GM23248 (cell line): ENCODE measurements at regions not wholly inside any gene's neighbourhood (a gene's known extent, or its start where the extent isn't known, plus 50 kb on each side); places are given as distances from the start of the nearest gene placed in this dataset.
"Not testable (repeated sequence)": the region's sequence is repeated elsewhere in the genome, so short reads cannot be mapped to it uniquely, and the experiment has no call there.

Experiments
- DNase-seq: peaks from one replicate; pipeline ENCODE4 v3.0.0-alpha.2; 2015
- H2AFZ ChIP-seq: fragments of 200-600 bp; sonication (generic); 2 replicates; pipeline ENCODE4 v1.6.1; 2016; ENCODE audit warnings: antibody characterized with exemption
- H3F3A ChIP-seq: fragments of 200-600 bp; sonication (generic); 2 replicates; pipeline ENCODE4 v1.6.1; 2016; ENCODE audit warnings: mild to moderate bottlenecking, antibody characterized with exemption, mixed run types; ENCODE audit not compliant: insufficient read depth
- H3K27ac ChIP-seq: fragments of 200-600 bp; sonication (generic); 2 replicates; pipeline ENCODE4 v1.5.1; 2016; ENCODE audit warnings: mild to moderate bottlenecking
- H3K27me3 ChIP-seq: fragments of 200-600 bp; sonication (generic); replicated peaks from 2 replicates; pipeline ENCODE4 v1.6.1; 2016; ENCODE audit warnings: mild to moderate bottlenecking; ENCODE audit not compliant: insufficient read depth
- H3K36me3 ChIP-seq: fragments of 200-600 bp; sonication (generic); 2 replicates; pipeline ENCODE4 v1.6.1; 2016; ENCODE audit warnings: low read depth, mild to moderate bottlenecking
- H3K4me1 ChIP-seq: fragments of 200-600 bp; sonication (generic); 2 replicates; pipeline ENCODE4 v1.6.1; 2016; ENCODE audit warnings: mild to moderate bottlenecking; ENCODE audit not compliant: insufficient read depth
- H3K4me2 ChIP-seq: fragments of 200-600 bp; sonication (generic); one replicate; pipeline ENCODE4 v1.6.1; 2016; ENCODE audit warnings: mild to moderate bottlenecking; ENCODE audit not compliant: unreplicated experiment
- H3K4me3 ChIP-seq: fragments of 200-600 bp; sonication (generic); 2 replicates; pipeline ENCODE4 v1.5.1; 2016; ENCODE audit warnings: mild to moderate bottlenecking
- H3K79me2 ChIP-seq: fragments of 200-600 bp; sonication (generic); 2 replicates; pipeline ENCODE4 v1.6.1; 2016; ENCODE audit warnings: mild to moderate bottlenecking; ENCODE audit not compliant: insufficient read depth
- H3K9ac ChIP-seq: fragments of 200-600 bp; sonication (generic); 2 replicates; pipeline ENCODE4 v1.6.1; 2016; ENCODE audit warnings: mild to moderate bottlenecking
- H3K9me2 ChIP-seq: fragments of 200-600 bp; sonication (generic); 2 replicates; pipeline ENCODE4 v1.6.1; 2016; ENCODE audit warnings: mixed run types, mild to moderate bottlenecking, moderate library complexity; ENCODE audit not compliant: insufficient read depth
- H3K9me3 ChIP-seq: fragments of 200-600 bp; sonication (generic); one replicate; pipeline ENCODE4 v1.6.1; 2017; ENCODE audit warnings: low read depth
- H4K20me1 ChIP-seq: fragments of 200-600 bp; sonication (generic); 2 replicates; pipeline ENCODE4 v1.6.0; 2016; ENCODE audit not compliant: insufficient read depth
- EZH2 ChIP-seq: fragments of 200-600 bp; sonication (generic); IDR thresholded peaks from 2 replicates; pipeline ENCODE4 v1.6.1; 2018; ENCODE audit warnings: antibody characterized with exemption, mild to moderate bottlenecking; ENCODE audit not compliant: insufficient read depth, poor library complexity, severe bottlenecking
- EZH2phosphoT487 ChIP-seq: fragments of 200-600 bp; sonication (generic); IDR thresholded peaks from 2 replicates; pipeline ENCODE4 v1.6.1; 2018; ENCODE audit warnings: antibody characterized with exemption, moderate library complexity, mild to moderate bottlenecking, low read depth; ENCODE audit not compliant: insufficient read depth
- WGBS, 2 experiments: methylation state at CpG; one replicate each; pipeline ENCODE4 v1.1.6; 2015 to 2017; ENCODE audit warnings: low lambda C conversion rate in 2 of 2, low coverage in 1 of 2; ENCODE audit errors: missing lambda C conversion rate in 2 of 2; 5-methylcytosine and 5-hydroxymethylcytosine counted together
- in situ Hi-C: fragments of 300-500 bp; cut with MboI; formaldehyde crosslinking; loops from 2 replicates; pipeline ENCODE4 v1.15.0; 2020

DNA sequence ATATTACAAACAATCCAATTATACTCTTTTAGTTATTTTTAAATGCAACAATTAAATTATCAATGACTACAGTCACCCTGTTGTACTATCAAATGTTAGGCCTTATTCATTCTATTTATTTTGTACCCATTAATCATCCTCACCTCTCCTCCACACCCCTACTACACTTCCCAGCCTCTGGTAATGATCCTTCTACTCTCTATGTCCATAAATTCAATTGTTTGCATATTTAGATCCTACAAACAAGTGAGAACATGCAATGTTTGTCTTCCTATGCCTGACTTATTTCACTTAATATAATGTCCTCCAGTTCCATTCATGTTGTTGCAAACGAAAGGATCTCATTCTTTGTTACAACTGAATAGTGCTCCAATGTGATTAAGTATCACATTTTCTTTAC lies 1414.6 kb downstream of the SLITRK1 start:
- no peaks in the 10 kb centered on the region for H4K20me1 ChIP-seq
- in situ Hi-C loops, result no loop called here
- no peaks in the 10 kb centered on the region for H3K79me2 ChIP-seq
- TF ChIP-seq EZH2phosphoT487 (no peak), EZH2 (no peak)
- no peak overlapping the region for H3K4me2 ChIP-seq
- H3F3A ChIP-seq, result no peaks in the 10 kb centered on the region
- H3K9ac ChIP-seq, result no peak overlapping the region
- 5 to 11% methylated on average over 1 of the region's 1 CpG for WGBS, 2 experiments
- H3K27ac ChIP-seq, result no peak overlapping the region
- no peaks in the 10 kb centered on the region for H3K9me3 ChIP-seq
- no peak overlapping the region for H2AFZ ChIP-seq
- no peak overlapping the region for H3K4me3 ChIP-seq
- H3K36me3 ChIP-seq, result no peaks in the 10 kb centered on the region
- DNase-seq, result no peak
- H3K9me2 ChIP-seq, result no peaks in the 10 kb centered on the region
- H3K27me3 ChIP-seq, result no peaks in the 10 kb centered on the region
- H3K4me1 ChIP-seq, result no peaks in the 10 kb centered on the region

DNA sequence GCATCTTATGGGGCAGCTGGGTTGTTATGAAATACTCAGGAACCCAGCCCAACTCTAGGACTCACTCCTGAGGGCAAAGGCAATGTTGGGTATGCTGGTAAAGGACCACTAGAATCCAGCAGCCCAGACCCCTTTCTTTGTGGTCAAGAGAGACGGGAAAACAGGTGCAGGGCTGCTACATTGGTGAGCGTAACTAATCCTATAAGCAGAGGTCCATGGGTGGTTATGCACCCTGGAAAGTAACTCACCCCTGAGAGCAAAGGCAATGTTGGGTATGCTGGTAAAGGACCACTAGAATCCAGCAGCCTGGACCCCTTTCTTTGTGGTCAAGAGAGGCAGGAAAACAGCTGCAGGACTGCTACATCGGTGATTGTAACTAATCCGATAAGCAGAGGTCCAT lies 1422.7 kb downstream of the SLITRK1 start:
- H4K20me1 ChIP-seq, H3K79me2 ChIP-seq, H3K4me3 ChIP-seq, H3K36me3 ChIP-seq, H3K27ac ChIP-seq, H2AFZ ChIP-seq, H3K4me2 ChIP-seq, H3K4me1 ChIP-seq, H3K27me3 ChIP-seq, H3K9ac ChIP-seq, H3K9me2 ChIP-seq, in situ Hi-C loops, DNase-seq, H3F3A ChIP-seq, H3K9me3 ChIP-seq: not testable (repeated sequence)
- 55 to 58% methylated on average over 4 of the region's 4 CpGs for WGBS, 2 experiments

DNA sequence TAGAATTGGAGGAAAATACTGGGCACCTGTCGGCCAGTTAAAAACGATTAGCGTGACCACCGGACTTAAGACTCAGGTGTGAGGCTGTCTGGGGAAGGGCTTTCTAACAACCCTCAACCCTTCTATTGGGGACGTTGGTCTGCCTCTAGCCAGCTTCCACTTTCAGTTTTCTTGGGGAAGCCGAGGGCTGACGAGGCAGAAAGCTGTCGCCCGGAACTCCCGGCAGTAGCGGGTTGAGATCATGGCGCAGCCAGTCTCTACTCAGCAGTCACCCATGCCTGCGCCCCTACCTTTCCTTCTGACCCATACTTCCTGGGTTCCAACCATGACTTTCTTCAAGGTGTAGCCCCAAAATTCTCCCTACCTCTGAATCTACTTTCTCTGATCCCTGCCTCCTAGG lies 1424.1 kb downstream of the SLITRK1 start:
- Histone ChIP-seq H3K9me3 (no peaks in the 10 kb centered on the region), H4K20me1 (no peaks in the 10 kb centered on the region), H3K36me3 (no peaks in the 10 kb centered on the region), H3K27ac (no peak overlapping the region), H3K4me2 (no peak overlapping the region), H3K79me2 (no peaks in the 10 kb centered on the region), H3K4me1 (no peaks in the 10 kb centered on the region), H3F3A (no peaks in the 10 kb centered on the region), H2AFZ (no peak overlapping the region), H3K4me3 (no peak overlapping the region), H3K9ac (no peak overlapping the region), H3K27me3 (no peaks in the 10 kb centered on the region), H3K9me2 (no peaks in the 10 kb centered on the region)
- in situ Hi-C loops, result no loop called here
- no peak for DNase-seq
- 67 to 74% methylated on average over 13 of the region's 13 CpGs for WGBS, 2 experiments
- TF ChIP-seq EZH2, result no peak
- TF ChIP-seq EZH2phosphoT487, result no peak

DNA sequence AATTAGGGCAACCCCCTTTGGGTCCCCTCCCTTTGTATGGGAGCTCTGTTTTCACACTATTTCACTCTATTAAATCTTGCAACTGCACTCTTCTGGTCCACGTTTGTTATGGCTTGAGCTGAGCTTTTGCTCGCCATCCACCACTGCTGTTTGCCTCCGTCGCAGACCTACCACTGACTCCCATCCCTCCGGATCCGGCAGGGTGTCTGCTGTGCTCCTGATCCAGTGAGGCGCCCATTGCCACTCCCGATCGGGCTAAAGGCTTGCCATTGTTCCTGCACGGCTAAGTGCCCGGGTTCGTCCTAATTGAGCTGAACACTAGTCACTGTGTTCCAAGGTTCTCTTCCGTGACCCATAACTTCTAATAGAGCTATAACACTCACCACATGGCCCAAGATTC lies 1424.7 kb downstream of the SLITRK1 start:
- DNase-seq, H3F3A ChIP-seq, H3K79me2 ChIP-seq, H3K9me3 ChIP-seq, H3K4me3 ChIP-seq, H4K20me1 ChIP-seq, H3K4me1 ChIP-seq, H3K27me3 ChIP-seq, H3K27ac ChIP-seq, in situ Hi-C loops, H3K36me3 ChIP-seq, H2AFZ ChIP-seq, H3K9ac ChIP-seq, H3K9me2 ChIP-seq, H3K4me2 ChIP-seq: not testable (repeated sequence)
- WGBS, 2 experiments, result 42 to 43% methylated on average over 13 of the region's 13 CpGs

DNA sequence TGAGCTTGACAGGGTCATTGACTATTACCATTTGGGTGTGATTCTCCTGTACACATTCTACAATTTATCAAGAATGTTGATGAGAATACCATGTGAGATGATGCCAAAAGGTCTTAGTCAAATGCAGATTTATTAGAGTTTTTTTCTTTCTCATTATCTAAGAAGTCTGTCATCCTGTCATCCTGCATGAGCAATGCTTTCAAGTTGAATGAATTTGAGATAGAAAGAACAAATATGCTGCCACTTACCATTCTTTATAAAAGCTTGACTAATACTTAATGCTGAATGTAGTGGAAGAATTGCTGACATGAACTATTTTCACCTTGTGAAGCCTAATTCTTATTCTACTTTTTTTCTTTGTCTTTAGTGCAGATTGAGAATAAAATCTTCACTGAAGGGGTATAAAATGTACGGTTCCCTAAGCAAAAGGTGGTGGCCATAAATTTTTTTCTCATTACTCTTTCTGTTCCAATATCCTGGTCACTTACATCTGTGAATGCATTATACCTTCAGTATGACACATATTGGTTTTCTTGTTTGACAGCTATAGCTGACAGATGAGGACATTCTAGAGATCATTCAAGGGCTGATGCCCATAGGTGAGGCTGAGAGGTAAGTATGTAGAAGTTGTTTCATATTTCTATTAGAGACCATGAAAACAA lies 1434.7 kb downstream of the SLITRK1 start:
- no peak overlapping the region for H3K27ac ChIP-seq
- no peaks in the 10 kb centered on the region for H3K9me2 ChIP-seq
- H3K4me2 ChIP-seq, result no peak overlapping the region
- H4K20me1 ChIP-seq, result no peaks in the 10 kb centered on the region
- 14 to 19% methylated on average over 1 of the region's 1 CpG for WGBS, 2 experiments
- no peak overlapping the region for H3K9ac ChIP-seq
- H3K4me1 ChIP-seq, result no peaks in the 10 kb centered on the region
- no peaks in the 10 kb centered on the region for H3F3A ChIP-seq
- in situ Hi-C loops, result no loop called here
- H3K79me2 ChIP-seq, result no peaks in the 10 kb centered on the region
- no peak overlapping the region for H2AFZ ChIP-seq
- no peak for TF ChIP-seq EZH2
- no peak overlapping the region for H3K4me3 ChIP-seq
- no peaks in the 10 kb centered on the region for H3K36me3 ChIP-seq
- DNase-seq, result no peak
- H3K9me3 ChIP-seq, result no peaks in the 10 kb centered on the region
- H3K27me3 ChIP-seq, result no peaks in the 10 kb centered on the region
